ENCODE measurements at regions not wholly inside any gene's neighbourhood (a gene's known extent, or its start where the extent isn't known, plus 50 kb on each side); places are given as distances from the start of the nearest gene placed in this dataset.
A peak's percentile ranks its signal among the peaks of the same experiment; 100 is the strongest.

GRCh38 chr1:18552631-18553030 lies 71.9 kb downstream of the KLHDC7A start:
- TF ChIP-seq ZFX (IDR thresholded peaks at IDR 0.05) (no peak), CTCF (conservative IDR thresholded peaks at IDR 0.05) (no peak)
- no peak overlapping the region for H3K27ac ChIP-seq

DNA sequence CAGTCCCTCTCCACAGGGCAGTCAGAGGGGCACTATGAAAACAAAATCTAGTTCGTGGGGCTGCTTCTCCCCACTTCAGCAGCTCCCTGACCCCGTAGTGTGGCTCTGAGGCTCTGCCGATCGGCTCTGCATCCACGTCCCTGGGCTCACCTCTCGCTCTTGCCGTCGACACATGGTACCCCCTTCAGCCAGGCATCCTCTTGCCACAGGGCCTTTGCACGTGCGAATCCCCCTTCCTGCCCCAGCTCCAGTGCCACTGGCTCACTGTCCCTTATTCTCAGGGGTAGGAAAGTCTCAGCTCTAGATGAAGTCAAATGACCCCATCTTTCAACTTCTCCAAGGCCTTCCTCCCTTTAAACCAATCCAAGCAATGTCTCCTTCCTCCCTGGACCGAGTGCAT lies 72.7 kb downstream of the KLHDC7A start:
- TF ChIP-seq CTCF (conservative IDR thresholded peaks at IDR 0.05) (no peak), ZFX (IDR thresholded peaks at IDR 0.05) (no peak)

DNA sequence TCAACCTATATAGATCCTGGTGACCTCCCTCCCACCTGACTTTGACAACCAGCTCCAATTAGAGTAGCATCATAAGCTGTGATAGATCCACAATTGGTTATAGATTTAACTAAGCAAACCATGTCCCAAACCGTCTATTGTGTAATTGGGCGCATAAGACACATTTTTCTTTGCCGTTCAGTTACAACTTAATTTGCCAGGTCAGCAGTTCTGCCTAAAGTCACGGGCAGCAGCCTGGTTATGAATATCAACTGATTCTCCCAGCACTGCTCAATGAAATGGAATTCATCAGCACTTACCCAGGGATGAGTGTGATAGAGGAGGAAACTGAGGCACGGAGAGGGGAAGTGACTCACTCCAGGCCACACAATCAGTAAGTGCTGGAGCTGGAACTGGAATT lies 73.4 kb downstream of the KLHDC7A start:
- TF ChIP-seq ZFX (IDR thresholded peaks at IDR 0.05) = no peak
- no peak for TF ChIP-seq CTCF (conservative IDR thresholded peaks at IDR 0.05)

More for the DNA sequence above, 72.7 kb downstream of the KLHDC7A start:
- H3K27ac ChIP-seq = no peak overlapping the region

GRCh38 chr1:18554597-18554996 lies 73.9 kb downstream of the KLHDC7A start:
- no peak for TF ChIP-seq ZFX (IDR thresholded peaks at IDR 0.05)
- no peak for TF ChIP-seq CTCF (conservative IDR thresholded peaks at IDR 0.05)
- H3K27ac ChIP-seq = peak overlapping the region; percentile 80

More for the DNA sequence above, 73.4 kb downstream of the KLHDC7A start:
- peak overlapping the region; percentile 80 for H3K27ac ChIP-seq

GRCh38 chr1:18555036-18555435 lies 74.3 kb downstream of the KLHDC7A start:
- peak overlapping the region; percentile 80 for H3K27ac ChIP-seq
- TF ChIP-seq ZFX (IDR thresholded peaks at IDR 0.05) (no peak), CTCF (conservative IDR thresholded peaks at IDR 0.05) (no peak)

GRCh38 chr1:18556364-18556763 lies 74.3 kb upstream of the PAX7 start:
- TF ChIP-seq ZFX (IDR thresholded peaks at IDR 0.05) = no peak
- TF ChIP-seq CTCF (conservative IDR thresholded peaks at IDR 0.05) = peak; percentile 56
- peak overlapping the region; percentile 80 for H3K27ac ChIP-seq

GRCh38 chr1:18557621-18558465 lies 72.8 kb upstream of the PAX7 start:
- no peak for TF ChIP-seq ZFX (IDR thresholded peaks at IDR 0.05)
- no peak for TF ChIP-seq CTCF (conservative IDR thresholded peaks at IDR 0.05)
- no peak overlapping the region; the same call in 1 of the 2 replicates for H3K27ac ChIP-seq
